GM18498 (cell line): ENCODE measurements at regions not wholly inside any gene's neighbourhood (a gene's known extent, or its start where the extent isn't known, plus 50 kb on each side); places are given as distances from the start of the nearest gene placed in this dataset.

Source experiments
- ATAC-seq: cut with Tn5 transposase; IDR thresholded peaks from one replicate; pipeline ENCODE4 v1.9.1; 2021; ENCODE audit warnings: mild to moderate bottlenecking, moderate library complexity; ENCODE audit not compliant: unreplicated experiment

DNA sequence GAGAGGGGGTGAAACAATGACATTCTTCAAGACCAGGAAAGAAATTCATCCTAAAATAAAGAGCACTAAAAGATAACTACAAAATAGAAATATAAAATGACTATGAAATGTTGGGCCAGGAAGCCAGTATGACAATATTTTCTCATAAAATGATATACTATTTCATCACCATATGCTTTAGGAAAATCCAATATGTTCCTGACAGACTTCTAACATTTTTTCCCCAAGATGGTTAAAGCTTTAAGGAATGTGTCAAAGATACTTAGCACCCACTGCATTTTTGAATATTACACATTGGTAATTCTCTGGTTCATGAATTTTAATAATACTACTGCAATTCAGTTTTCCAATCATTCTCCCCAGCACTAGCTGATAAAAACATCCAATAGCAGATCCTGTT, 87.7 kb upstream of the PLEKHG7 start:
- ATAC-seq: no peak

DNA sequence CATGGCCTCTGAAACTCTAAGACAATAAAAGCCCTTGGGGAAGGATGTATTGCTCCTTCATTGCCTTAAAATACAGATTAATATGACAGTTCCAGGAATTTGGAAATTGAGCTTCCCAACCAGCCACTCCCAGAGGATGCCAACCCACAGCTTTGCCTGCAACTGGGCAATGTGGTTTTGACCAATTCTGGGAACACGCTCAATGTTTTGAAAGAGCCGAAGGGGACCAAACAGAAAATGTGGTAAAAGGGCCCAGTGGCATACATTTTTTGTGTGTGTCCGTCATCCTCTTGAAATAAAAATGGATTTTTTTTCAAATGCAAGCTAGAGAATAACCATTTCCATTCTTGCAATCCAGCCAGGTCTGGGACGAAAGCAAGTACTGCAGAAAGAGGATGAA, 88.3 kb upstream of the PLEKHG7 start:
- ATAC-seq: no peak

DNA sequence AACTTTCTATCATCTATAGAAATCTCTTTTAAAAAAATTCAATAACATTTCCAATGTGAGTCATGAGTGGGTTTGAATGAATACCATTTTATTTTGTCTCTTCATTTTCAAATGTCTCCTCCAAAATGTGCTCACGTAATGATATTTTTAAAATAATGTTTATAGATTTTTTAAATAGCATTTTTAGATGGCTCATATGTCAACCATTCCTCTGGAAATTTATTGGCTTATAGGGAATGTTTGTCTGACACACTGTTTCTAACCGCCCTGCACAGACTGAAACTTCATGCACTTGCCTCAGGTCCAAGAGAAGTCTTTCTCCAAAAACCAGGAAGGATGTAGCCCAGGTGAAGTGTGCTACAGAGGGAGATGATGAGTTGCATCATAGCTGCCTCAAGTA, 88.8 kb upstream of the PLEKHG7 start:
- no peak for ATAC-seq

DNA sequence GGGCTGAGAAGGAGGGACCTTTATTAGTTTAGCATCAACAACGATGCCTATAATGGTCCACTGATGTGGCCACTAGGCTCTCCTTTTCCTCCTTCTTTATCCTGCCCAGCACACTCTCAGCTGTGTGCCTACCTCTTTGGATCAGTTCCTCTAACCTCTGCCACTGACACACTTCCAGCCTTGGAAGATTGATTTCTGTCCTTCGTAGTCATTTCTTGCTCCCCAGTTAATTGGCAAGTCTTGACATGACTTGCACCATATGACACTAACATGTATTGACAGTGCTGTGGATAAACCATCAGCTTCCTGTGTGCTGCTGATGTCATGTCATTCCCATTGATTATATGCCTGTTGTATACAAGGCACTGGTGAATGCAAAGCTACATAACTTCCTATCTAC, 90.2 kb upstream of the PLEKHG7 start:
- no peak for ATAC-seq

DNA sequence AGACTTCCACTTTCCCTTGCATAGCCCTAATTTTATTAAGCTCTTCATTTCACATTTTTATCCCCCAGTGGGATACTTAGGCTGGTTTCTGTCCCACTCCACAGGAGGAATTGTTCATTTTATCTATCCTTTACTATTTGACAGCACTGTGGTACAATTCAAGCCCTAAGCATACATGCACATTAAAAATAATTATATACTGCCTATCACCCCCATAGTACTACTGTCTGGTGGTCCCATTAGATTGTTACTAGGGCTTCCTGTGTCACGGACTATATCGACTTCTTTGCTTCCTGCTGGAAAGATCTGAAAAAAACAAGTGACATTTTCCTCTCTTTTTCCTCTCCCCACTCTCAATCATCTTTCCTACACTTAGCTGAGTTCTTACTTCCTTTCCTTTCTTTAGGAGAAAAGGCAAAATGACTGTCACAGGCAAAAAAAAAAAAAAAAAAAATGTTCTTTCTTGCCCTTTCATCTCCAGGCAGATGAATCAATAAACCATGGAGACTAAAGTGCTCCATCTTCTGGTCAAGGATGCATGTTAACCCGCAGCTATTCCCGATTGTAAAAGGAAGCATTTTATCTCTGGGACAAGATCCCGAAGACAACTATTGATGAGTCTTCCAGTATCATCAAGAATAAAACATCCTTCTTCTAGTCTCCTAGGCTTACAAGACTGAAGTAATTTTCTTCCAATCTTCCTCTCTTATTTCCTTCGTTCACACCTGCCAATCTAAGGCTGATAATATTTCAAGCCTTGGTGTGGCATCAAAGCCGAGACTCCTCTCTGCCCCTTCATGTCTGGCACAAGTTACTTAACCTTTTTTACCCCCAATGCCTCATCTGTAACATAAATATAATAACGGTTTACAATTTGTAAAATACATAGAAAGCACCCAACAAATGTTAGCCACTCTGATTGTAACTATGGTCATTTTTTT, 94.4 kb upstream of the PLEKHG7 start:
- no peak for ATAC-seq

DNA sequence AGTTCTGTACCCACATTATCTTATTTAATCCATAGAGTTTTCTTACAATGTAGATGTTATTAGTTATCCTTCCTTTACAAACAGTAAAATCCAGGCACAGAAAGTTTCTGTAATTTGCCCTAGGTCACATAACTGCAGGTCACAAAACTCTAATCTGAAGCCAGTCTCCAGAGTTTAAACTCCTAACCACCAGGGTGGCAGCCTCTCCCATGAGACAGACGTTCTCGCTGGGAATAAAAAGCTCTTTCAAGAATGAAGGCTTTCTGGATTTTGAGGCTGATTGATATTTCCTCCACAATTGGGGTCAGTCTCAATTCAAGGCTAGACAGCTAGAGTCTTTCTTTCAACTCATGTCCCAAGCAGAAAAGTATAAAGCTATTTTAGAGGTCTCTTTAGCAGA, 95.8 kb upstream of the PLEKHG7 start:
- ATAC-seq: no peak

DNA sequence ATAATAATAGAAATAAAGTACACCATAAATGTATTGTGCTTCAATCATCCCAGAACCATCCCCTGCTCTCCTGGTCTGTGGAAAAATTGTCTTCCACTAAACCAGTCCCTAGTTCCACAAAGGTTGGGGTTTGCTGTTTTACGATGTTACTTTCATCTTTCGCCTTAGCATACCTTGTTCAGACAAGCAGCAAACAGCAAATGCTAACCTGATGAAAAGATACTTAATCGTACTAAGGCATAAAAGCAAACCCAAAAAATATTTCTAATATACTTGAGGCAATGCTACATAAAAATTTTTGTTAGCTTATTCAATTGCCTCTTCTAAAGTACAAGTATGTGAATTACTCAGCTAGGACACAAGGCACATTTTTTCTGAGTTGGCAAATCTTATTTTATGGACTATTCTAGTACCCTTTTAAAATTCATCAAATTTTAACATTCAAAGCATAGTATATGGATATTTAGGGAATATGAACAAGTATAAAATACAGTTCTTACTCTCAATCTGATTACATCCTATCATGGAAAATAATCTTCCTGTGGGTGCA, 97.1 kb upstream of the PLEKHG7 start:
- ATAC-seq: no peak

DNA sequence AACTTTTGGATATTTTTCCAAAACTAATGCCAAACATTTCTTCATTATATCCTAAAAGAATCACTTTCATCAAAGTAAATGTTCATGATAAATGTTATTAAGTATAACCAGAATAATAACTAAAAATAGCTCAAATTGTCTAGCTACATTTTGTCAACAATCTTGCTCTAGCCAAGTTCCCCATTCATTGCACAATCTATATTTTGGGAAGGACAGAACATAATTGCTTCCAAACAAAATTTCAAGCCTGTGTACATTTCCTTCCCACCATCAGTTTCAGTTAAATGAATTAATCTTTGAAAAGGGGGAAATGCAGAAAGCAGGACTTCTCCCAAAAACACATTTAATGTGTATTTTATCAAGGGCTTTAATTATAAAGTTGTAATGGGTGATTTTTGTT, 98.0 kb upstream of the PLEKHG7 start:
- ATAC-seq: no peak

DNA sequence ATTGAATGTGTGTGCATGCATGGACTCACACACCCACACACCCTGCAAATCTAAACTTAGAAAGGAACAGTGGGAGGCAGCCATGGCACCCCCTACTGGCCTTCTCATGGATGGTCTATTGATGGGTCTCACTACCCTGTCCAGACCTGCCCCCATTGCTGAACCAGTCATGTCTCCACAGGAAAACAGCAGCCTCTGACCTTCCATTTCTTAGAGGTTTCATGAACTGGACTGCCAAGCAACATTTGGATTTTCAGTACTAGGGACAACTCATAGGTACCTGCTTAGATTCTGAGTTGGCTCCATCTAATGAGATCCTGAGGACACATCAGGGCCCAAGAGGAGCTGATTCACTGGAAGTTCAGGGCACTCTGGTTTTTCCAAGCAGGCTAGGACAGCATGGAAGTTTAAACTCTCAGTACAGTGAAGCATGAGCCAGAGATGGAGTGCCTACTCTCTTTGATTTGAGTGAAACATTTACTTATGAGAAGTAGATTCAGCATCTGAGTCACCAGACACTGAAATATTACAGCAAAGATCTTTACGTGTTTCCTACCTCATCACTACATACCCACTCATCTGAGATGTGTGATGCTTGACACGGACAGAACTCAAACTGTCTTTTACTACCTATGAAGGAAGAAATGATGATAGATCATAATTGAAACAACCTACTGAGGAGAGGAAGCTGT, 98.9 kb upstream of the PLEKHG7 start:
- no peak for ATAC-seq

DNA sequence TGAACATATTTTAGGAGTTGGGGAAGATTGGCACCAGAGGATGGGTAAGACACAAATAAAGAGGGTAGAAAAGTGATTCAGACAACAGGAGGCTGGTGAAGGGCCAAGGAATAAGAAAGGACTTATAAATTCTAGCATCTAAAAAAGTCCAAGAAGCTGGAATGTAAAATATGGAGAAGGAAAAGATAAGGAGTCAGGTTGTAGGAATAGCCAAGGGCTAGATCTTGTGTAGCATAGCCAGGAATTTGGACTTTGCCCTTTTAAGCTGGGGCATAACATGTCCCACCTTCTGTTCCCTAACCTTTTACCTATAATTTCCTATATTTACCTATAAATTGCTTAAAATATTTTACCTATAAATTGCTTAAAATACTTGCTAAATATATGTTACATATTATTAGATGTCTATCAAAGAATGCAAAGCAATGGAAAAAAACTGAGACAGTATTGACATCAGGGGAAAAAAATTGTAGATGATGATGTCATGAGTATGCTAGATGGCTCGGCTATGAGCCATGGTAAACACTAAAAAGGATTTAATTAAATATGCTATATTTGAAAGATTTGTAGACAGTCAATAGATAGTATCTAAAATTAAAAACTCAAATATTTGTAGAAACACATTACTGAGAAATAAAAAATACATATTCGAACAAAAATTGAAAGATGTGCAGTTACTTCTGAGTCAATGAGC, 99.7 kb upstream of the PLEKHG7 start:
- no peak for ATAC-seq

DNA sequence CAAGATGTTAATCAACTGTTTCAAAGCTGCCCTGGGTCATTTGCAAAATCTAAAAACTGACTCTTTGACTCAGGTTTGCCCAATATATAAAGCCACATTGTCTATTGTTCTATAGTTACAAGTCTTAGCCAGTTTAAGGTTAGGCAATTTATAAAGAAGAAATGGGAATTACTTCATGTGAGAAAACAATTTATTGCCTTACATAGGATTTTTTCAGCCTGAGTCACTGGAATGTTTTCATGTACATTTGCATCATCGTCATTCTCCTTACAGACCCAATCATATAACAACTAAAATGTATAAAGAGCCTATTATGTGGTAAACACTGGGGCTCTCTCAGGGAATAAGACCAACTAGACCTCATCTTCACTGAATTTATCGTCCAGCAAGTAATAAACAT, 100.3 kb upstream of the PLEKHG7 start:
- no peak for ATAC-seq

DNA sequence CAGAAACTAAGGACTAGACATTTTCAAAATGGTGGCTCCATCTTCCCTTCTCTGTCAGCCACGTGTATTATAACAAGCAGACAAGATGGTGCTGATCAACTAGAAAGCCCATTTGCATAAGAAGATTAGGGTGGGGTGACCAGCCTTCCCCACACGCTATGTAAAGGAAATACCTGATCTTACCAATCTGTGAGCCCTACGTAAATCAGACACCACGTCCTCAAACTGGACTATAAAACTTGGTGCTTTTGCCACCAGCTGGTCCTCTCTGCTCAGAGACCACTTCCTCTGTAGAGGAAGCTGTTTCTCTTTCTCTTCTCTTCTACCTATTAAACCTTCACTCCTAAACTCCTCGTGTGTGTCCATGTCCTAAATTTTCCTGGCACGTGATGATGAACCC, 101.1 kb upstream of the PLEKHG7 start:
- ATAC-seq: no peak

DNA sequence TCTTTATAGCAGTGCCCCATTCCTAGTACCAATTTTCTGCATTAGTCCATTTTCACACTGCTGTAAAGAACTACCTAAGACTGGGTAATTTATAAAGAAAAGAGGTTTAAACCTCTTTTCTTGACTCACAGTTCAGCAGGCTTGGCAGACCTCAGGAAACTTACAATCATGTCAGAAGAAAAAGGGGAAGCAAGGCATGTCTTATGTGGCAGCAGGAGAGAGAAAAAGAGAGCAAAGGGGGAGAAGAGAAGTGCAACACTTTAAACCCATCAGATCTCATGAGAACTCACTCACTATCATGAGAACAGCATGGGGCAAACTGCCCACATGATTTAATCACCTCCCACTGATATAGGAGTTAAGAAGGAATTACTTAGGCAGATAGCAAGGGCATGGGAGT, 101.6 kb upstream of the PLEKHG7 start:
- ATAC-seq: no peak

DNA sequence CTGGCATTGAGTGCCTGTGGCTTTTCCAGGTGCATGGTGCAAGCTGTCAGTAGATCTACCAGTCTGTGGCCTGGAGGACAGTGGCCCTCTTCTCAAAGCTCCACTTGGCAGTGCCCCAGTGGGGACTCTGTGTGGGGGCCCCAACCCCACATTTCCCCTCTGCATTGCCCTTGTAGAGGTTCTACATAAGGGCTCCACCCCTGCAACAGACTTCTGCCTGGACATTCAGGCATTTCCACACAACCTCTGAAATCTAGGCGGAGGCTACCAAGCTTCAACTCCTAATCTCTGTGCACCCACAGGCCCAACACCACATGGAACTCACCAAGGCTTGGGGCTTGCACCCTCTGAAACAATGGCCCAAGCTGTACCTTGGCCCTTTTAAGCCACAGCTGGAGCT, 102.7 kb upstream of the PLEKHG7 start:
- no peak for ATAC-seq

DNA sequence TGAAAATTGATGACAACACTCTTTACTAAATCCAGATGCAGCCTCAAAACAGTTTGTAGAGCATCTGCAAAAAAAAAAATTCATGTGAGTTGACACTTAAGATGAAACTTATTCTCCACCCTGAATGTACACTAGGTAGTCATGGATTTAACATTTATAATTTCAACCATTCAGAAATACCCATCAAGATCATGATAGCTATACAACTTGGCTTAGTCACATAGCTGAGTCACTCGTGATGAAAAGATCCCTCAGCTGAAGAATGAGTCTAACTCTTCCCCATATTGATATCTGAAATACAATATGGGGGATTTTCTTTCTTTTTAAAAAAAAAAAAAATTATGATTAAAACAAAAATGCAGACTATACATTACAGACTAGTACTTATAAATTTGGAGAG, 104.8 kb upstream of the PLEKHG7 start:
- no peak for ATAC-seq

DNA sequence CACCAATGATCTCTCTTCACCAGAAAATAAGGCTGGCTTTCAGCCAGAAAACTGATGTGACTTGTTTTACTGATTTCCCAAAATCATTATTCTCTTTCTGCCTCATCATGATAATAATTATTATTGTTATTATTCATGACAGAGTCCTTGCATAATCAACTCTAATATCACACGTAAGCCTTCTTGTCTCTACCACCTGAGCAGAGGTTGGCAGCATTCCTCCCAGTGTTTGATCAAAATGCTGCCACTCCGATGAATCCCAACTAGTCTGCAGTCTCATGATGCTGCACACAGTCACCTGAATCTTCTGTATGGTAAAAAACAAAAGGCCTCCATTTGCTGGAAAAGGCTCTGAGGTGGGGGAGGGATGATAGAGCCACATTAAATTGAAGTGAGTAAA, 105.7 kb upstream of the PLEKHG7 start:
- ATAC-seq: no peak

DNA sequence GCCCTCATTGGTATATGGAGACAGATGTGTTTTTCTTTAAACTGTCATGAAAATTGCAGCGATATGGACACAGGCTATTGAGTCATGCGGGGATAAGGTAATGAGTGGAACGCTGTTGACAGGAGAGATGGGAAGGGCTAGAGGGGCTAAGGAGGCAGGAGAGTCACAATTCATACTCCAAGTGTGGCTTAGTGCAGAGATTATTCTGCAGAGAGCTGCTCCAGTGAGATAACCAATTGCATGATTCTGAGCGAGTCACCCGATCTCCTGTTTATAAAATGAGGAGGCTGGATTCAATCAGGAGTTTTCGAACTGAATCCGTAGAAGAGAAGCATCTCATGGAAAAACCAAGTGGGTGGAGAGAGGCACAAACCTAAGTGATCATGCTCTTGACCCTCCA, 106.4 kb upstream of the PLEKHG7 start:
- no peak for ATAC-seq

DNA sequence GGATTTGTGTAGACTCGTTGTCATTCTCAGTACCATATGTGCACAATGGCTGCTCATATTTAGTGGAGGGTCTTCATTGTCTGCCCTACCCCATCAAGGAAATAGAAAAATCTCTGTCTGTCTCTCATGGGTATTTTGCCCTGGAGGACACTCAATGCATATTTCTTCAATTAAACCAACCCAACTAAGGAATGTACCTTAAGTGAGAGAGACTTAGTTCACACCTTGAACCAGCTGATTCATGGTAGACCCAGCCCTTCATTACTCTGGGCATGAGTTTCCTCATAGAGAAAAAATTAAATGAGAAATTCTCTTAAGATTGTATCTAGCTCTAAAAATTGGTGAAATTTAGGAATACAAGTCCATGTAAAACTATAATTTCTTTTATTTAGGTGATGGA, 107.1 kb upstream of the PLEKHG7 start:
- no peak for ATAC-seq

DNA sequence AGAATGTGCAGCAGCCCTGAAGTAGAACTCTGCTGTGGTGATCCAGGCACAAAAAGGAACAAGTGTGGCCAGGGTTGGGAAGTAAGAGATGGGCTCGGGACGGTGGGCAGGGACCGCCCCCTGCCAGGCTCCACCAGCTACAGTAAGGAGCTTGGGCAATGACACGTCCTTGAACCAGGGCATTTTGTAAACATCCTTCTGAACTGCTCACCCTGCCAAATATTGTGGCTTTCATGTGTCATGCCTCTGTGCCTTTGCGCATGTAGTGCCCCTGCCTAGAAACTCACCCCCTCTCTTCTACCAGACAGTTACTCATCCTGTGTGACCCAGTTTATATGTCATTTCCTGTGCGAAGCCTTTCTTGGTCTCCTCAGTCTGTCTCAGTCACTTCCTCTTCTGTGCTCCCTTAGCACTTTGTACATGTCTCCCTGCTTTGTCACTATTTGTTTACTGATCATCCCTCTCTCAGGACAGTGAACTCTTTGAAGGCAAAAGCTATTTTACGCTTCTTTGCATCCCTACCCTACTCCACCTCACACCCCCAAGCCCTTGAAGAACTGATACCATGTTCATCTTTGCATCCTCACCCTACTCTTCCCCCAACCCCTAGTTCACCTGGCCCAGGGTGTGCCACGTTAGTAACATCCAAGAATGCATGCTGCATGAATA, 108.9 kb upstream of the PLEKHG7 start:
- ATAC-seq: peak; percentile 100

DNA sequence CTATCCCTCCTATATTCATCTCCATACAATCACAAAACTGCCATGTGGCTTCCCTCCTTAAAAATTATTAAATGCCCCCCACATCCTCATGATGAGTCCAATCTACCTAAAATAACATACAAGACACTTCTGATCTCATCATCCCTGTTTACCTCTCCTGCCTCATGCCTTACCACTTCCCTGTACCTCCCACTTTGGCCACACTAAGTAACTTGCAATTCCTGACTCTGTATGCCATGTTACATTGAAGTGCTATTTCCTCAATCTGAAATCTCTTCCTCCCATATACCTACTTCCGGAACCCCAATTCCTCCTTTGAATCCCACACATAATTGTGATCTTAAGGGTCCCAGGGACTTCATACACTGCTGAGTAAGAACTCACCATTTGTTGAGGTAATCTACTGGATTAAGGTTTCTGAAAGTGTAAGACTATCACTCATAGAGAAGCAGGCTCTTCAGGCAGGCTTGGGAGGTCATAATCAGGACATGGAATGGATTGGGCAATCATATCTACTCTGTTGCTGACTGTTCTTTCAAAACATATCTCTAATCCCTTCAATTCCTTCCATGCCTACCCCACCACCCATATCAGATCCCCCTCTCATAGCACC, 117.6 kb upstream of the PLEKHG7 start:
- no peak for ATAC-seq

DNA sequence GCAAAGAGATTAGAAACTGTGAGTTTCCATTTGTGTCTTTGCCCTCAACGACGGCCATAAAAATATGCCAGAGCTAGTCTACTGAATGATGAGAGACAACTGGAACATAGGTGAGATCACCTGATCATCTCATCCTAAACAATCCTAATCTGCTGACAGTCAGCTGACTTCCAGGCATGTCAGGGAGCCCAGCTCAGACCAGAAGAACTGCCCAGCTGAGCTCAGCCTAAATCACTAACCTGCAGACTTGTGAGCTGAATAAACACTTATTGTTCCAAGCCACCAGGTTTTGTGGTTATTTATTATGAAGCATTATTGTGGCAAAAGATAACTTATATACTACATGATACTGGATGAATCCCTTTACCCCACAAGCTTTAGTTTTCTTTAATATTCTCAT, 118.9 kb upstream of the PLEKHG7 start:
- no peak for ATAC-seq
